K562 (cell line): ENCODE measurements at regions not wholly inside any gene's neighbourhood (a gene's known extent, or its start where the extent isn't known, plus 50 kb on each side); places are given as distances from the start of the nearest gene placed in this dataset.

Experiments used
- HDGF ChIP-seq: fragments of 450-650 bp; IDR thresholded peaks from 2 replicates; pipeline ENCODE4 v1.6.1; 2016
- KDM5B ChIP-seq: fragments of 200-600 bp; sonication (generic); IDR thresholded peaks from 2 replicates; pipeline ENCODE4 v1.6.1; 2012; ENCODE audit warnings: low read depth, mild to moderate bottlenecking, moderate library complexity, low read length, control low read depth, inconsistent platforms; ENCODE audit not compliant: insufficient replicate concordance
- PRPF4 ChIP-seq: fragments of 200-400 bp; formaldehyde crosslinking; IDR thresholded peaks from one replicate; pipeline ENCODE4 v1.6.1; 2017; ENCODE audit warnings: low read length, low read depth, mild to moderate bottlenecking; ENCODE audit not compliant: insufficient read depth, poor library complexity, severe bottlenecking
- ZBTB40 ChIP-seq, 2 experiments: fragments of 450-650 bp in 1 of 2; sonication (generic) in 1 of 2; formaldehyde crosslinking in 1 of 2; IDR thresholded peaks; 2 replicates each; pipeline versions ENCODE4 v1.7.1 to v1.9.0; 2016 to 2022; ENCODE audit warnings: inconsistent platforms in 1 of 2, mild to moderate bottlenecking in 1 of 2, missing genetic modification reagents in 1 of 2
- TF ChIP-seq, protein P1 (sequence below): fragments of 250-450 bp; sonication (Bioruptor Pico); IDR thresholded peaks from 2 replicates; pipeline ENCODE4 v1.8.0; 2022; ENCODE audit warnings: moderate library complexity, mild to moderate bottlenecking, inconsistent platforms

DNA sequence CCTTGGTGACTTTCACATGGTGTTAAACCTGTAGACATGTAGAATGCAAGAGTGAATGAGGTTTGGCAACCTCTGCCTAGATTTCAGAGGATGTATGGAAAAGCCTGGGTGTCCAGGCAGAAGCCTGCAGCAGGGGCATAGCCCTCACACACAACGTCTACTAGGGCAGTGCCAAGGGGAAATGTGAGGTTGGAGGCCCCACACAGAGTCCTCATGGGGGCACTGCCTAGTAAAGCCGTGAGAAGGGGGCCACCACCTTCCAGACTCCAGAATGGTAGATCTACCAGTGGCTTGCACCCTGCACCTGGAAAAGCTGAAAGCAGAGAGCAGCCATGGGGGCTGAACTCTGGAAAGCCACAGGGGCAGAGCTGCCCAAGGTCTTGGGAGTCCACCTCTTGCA is 241.2 kb downstream of the KLF13 start (continued):
- TF ChIP-seq KDM5B, result no peak
- no peak for TF ChIP-seq PRPF4
- TF ChIP-seq, protein P1, sequence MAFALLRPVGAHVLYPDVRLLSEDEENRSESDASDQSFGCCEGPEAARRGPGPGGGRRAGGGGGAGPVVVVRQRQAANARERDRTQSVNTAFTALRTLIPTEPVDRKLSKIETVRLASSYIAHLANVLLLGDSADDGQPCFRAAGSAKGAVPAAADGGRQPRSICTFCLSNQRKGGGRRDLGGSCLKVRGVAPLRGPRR (CRISPR knock-in tag), result no peak
- no peak for TF ChIP-seq HDGF
- no peak for TF ChIP-seq ZBTB40 (IDR thresholded peaks at IDR 0.05)
- TF ChIP-seq ZBTB40 (CRISPR knock-in tag; IDR thresholded peaks at IDR 0.05), result no peak
